ENCODE measurements at regions not wholly inside any gene's neighbourhood (a gene's known extent, or its start where the extent isn't known, plus 50 kb on each side); places are given as distances from the start of the nearest gene placed in this dataset.
A peak's percentile ranks its signal among the peaks of the same experiment; 100 is the strongest.
"Not testable (repeated sequence)": the region's sequence is repeated elsewhere in the genome, so short reads cannot be mapped to it uniquely, and the experiment has no call there.

GRCh38 chr15:31219221-31219620 lies 107.4 kb upstream of the KLF13 start:
- DNase-seq (ENCODE audit: low spot score): no peak

- DNase-seq (ENCODE audit: low spot score): no peak
Observed at GRCh38 chr15:31221936-31222515, 104.6 kb upstream of the KLF13 start.

GRCh38 chr15:31222773-31223341 lies 103.8 kb upstream of the KLF13 start:
- DNase-seq (ENCODE audit: low spot score): no peak

GRCh38 chr15:31223478-31224350 lies 102.9 kb upstream of the KLF13 start:
- DNase-seq (ENCODE audit: low spot score): no peak

- DNase-seq (ENCODE audit: low spot score): not testable (repeated sequence)
Observed at GRCh38 chr15:31224661-31225060, 102.0 kb upstream of the KLF13 start.

- DNase-seq (ENCODE audit: low spot score): no peak
Observed at GRCh38 chr15:31225356-31225955, 101.2 kb upstream of the KLF13 start.

GRCh38 chr15:31226021-31226420 lies 100.6 kb upstream of the KLF13 start:
- no peak for DNase-seq (ENCODE audit: low spot score)

- DNase-seq (ENCODE audit: low spot score): no peak
Observed at GRCh38 chr15:31227235-31227634, 99.4 kb upstream of the KLF13 start.

- DNase-seq (ENCODE audit: low spot score): no peak
Observed at GRCh38 chr15:31228011-31228484, 98.6 kb upstream of the KLF13 start.

GRCh38 chr15:31228980-31229826 lies 97.4 kb upstream of the KLF13 start:
- no peak for DNase-seq (ENCODE audit: low spot score)

- DNase-seq (ENCODE audit: low spot score): no peak
Observed at GRCh38 chr15:31230630-31231485, 95.8 kb upstream of the KLF13 start.

- DNase-seq (ENCODE audit: low spot score): no peak
Observed at GRCh38 chr15:31234815-31235214, 91.8 kb upstream of the KLF13 start.

GRCh38 chr15:31235311-31236183 lies 91.1 kb upstream of the KLF13 start:
- DNase-seq (ENCODE audit: low spot score): no peak

- peak; percentile 65 for DNase-seq (ENCODE audit: low spot score)
Observed at GRCh38 chr15:31236184-31237042, 90.2 kb upstream of the KLF13 start.

GRCh38 chr15:31237043-31237324 lies 89.7 kb upstream of the KLF13 start:
- DNase-seq (ENCODE audit: low spot score): no peak

- DNase-seq (ENCODE audit: low spot score): no peak
Observed at GRCh38 chr15:31238906-31239305, 87.7 kb upstream of the KLF13 start.

- DNase-seq (ENCODE audit: low spot score): no peak
Observed at GRCh38 chr15:31239409-31239808, 87.2 kb upstream of the KLF13 start.

- no peak for DNase-seq (ENCODE audit: low spot score)
Observed at GRCh38 chr15:31241888-31242522, 84.6 kb upstream of the KLF13 start.

GRCh38 chr15:31243895-31244294 lies 82.7 kb upstream of the KLF13 start:
- DNase-seq (ENCODE audit: low spot score): no peak

Measured in globus pallidus (tissue), 1 donor.